Activated B cell treated with CpG ODN at 0.5 μM for 24 hours (primary cell): ENCODE measurements at regions not wholly inside any gene's neighbourhood (a gene's known extent, or its start where the extent isn't known, plus 50 kb on each side); places are given as distances from the start of the nearest gene placed in this dataset.

Experiments
- ATAC-seq: fragments of 200-7000 bp; cut with Tn5 transposase; one replicate; pipeline ENCODE4 v1.10.0; 2021; ENCODE audit warnings: low read depth, mild to moderate bottlenecking, moderate library complexity
- CTCF ChIA-PET: fragments of 350-600 bp; sonication (Branson Sonifier 250); formaldehyde crosslinking; loops from one replicate; lab custom pipeline; 2021; ENCODE audit warnings: antibody characterized with exemption; lab: Charles Lee
- POLR2A ChIA-PET: fragments of 350-600 bp; sonication (Branson Sonifier 250); formaldehyde crosslinking; loops from one replicate; lab custom pipeline; 2021; ENCODE audit warnings: antibody characterized with exemption; lab: Charles Lee
- DNase-seq: peaks from one replicate; pipeline ENCODE4 v3.0.0; 2022
- H3K27ac Mint-ChIP-seq: one replicate; pipeline ENCODE4 v1.8.0; 2020; ENCODE audit warnings: mixed read lengths
- H3K27me3 Mint-ChIP-seq: one replicate; pipeline ENCODE4 v1.8.0; 2021; ENCODE audit warnings: mixed read lengths
- H3K36me3 Mint-ChIP-seq: one replicate; pipeline ENCODE4 v1.8.0; 2021; ENCODE audit warnings: low read depth, mixed read lengths
- H3K4me1 Mint-ChIP-seq: one replicate; pipeline ENCODE4 v1.8.0; 2021; ENCODE audit warnings: mixed read lengths
- H3K4me3 Mint-ChIP-seq: one replicate; pipeline ENCODE4 v1.8.0; 2020; ENCODE audit warnings: mild to moderate bottlenecking, mixed read lengths
- H3K9me3 Mint-ChIP-seq: one replicate; pipeline ENCODE4 v1.8.0; 2020; ENCODE audit warnings: mixed read lengths
- intact Hi-C: fragments of 100-400 bp; cut with micrococcal nuclease; formaldehyde crosslinking; loops from one replicate; pipeline ENCODE4 v1.15.1; 2024
- TF ChIP-seq, protein P1 (sequence below): fragments of 200-600 bp; IDR thresholded peaks from one replicate; pipeline ENCODE4 v1.8.0; 2022; ENCODE audit warnings: antibody characterized with exemption, mild to moderate bottlenecking

GRCh38 chr11:59271247-59271755 lies 58.6 kb upstream of the MPEG1 start:
- peaks cover 100% of the 10 kb centered on the region for H3K4me1 Mint-ChIP-seq
- peak overlapping the region; percentile 92 for H3K27ac Mint-ChIP-seq
- intact Hi-C loops, result no loop called here
- CTCF ChIA-PET, result interaction anchor here (0.8 to 3.1 kb wide), 4 partner anchors 8 to 100 kb away, joined by 3 to 15 read pairs (median 9); partner anchors contain the start of gene DTX4
- TF ChIP-seq, protein P1, sequence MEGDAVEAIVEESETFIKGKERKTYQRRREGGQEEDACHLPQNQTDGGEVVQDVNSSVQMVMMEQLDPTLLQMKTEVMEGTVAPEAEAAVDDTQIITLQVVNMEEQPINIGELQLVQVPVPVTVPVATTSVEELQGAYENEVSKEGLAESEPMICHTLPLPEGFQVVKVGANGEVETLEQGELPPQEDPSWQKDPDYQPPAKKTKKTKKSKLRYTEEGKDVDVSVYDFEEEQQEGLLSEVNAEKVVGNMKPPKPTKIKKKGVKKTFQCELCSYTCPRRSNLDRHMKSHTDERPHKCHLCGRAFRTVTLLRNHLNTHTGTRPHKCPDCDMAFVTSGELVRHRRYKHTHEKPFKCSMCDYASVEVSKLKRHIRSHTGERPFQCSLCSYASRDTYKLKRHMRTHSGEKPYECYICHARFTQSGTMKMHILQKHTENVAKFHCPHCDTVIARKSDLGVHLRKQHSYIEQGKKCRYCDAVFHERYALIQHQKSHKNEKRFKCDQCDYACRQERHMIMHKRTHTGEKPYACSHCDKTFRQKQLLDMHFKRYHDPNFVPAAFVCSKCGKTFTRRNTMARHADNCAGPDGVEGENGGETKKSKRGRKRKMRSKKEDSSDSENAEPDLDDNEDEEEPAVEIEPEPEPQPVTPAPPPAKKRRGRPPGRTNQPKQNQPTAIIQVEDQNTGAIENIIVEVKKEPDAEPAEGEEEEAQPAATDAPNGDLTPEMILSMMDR, result no peak
- no peaks in the 10 kb centered on the region for H3K9me3 Mint-ChIP-seq
- no peak for DNase-seq
- H3K27me3 Mint-ChIP-seq, result no peaks in the 10 kb centered on the region
- H3K4me3 Mint-ChIP-seq, result peak overlapping the region; percentile 21
- ATAC-seq, result no peak
- POLR2A ChIA-PET, result interaction anchor here (2.4 to 11.6 kb wide), 5 partner anchors 7 to 99 kb away, joined by 11 to 100 read pairs (median 21); partner anchors contain the start of gene MPEG1
- H3K36me3 Mint-ChIP-seq, result peaks cover 10% of the 10 kb centered on the region

GRCh38 chr11:59267736-59268475 lies 55.2 kb upstream of the MPEG1 start:
- ATAC-seq (no peak), DNase-seq (no peak)
- Mint-ChIP-seq H3K4me1 (peaks cover 91% of the 10 kb centered on the region), H3K9me3 (no peaks in the 10 kb centered on the region), H3K27ac (peak overlapping the region; percentile 41), H3K36me3 (peaks cover 10% of the 10 kb centered on the region), H3K27me3 (no peaks in the 10 kb centered on the region), H3K4me3 (no peak overlapping the region)
- ChIA-PET CTCF (interaction anchor here (0.9 to 1.8 kb wide), 6 partner anchors 9 to 162 kb away, joined by 3 to 6 read pairs (median 4); partner anchors contain the start of genes DTX4 and MPEG1), POLR2A (interaction anchor here (0.6 to 11.6 kb wide), 6 partner anchors 12 to 690 kb away, joined by 3 to 100 read pairs (median 6); partner anchors contain the start of genes DTX4 and MPEG1)
- intact Hi-C loops, result loop anchor here (1.0 kb wide), 1 partner anchor 16 kb away; no protein-coding TSS in a partner anchor
- TF ChIP-seq, protein P1, result no peak

DNA sequence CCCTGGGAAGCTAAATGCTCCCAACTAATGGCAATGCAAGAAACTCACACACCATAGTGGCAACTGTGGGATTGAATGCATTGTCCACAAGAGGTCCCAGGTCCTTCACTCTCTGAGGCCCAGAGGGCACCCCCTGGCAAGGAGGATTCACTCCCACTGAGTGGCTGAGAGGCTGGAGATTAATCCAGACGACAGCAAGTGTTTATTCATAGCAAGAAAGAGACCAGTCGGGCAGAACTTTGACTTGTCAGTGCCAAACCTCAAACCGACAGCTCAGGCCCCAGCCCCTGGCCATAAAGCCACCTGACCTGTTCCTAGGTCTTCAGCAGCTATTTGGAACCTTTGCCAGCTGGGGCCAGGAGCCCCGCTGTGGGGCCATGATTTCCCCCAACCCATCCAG lies 54.5 kb upstream of the MPEG1 start:
- peak; percentile 40 for ATAC-seq
- peaks cover 89% of the 10 kb centered on the region for H3K4me1 Mint-ChIP-seq
- POLR2A ChIA-PET, result interaction anchor here (0.7 to 11.6 kb wide), 4 partner anchors 44 to 95 kb away, joined by 3 to 100 read pairs (median 8); partner anchors contain the start of genes DTX4 and MPEG1

GRCh38 chr11:59266491-59266890 lies 53.8 kb upstream of the MPEG1 start:
- peaks cover 10% of the 10 kb centered on the region for H3K36me3 Mint-ChIP-seq
- H3K27me3 Mint-ChIP-seq, result no peaks in the 10 kb centered on the region
- no peak for DNase-seq
- no peak overlapping the region for H3K4me3 Mint-ChIP-seq
- ATAC-seq, result no peak
- no peaks in the 10 kb centered on the region for H3K9me3 Mint-ChIP-seq
- ChIA-PET CTCF (interaction anchor here (1.3 to 4.2 kb wide), 5 partner anchors 16 to 163 kb away, joined by 3 to 35 read pairs (median 5); partner anchors contain the start of gene DTX4), POLR2A (interaction anchor here (0.6 to 11.6 kb wide), 4 partner anchors 46 to 85 kb away, joined by 3 to 100 read pairs (median 5); partner anchors contain the start of gene MPEG1)
- H3K27ac Mint-ChIP-seq, result peak overlapping the region; percentile 76
- intact Hi-C loops, result no loop called here
- TF ChIP-seq, protein P1, result no peak
- H3K4me1 Mint-ChIP-seq, result peaks cover 82% of the 10 kb centered on the region

More for the DNA sequence above, 54.5 kb upstream of the MPEG1 start:
- Mint-ChIP-seq H3K9me3 (no peaks in the 10 kb centered on the region), H3K27me3 (no peaks in the 10 kb centered on the region), H3K36me3 (peaks cover 10% of the 10 kb centered on the region), H3K4me3 (peak overlapping the region; percentile 38), H3K27ac (peak overlapping the region; percentile 76)
- TF ChIP-seq, protein P1, result no peak
- CTCF ChIA-PET, result interaction anchor here (0.7 to 1.8 kb wide), 8 partner anchors 8 to 162 kb away, joined by 3 to 6 read pairs (median 3); partner anchors contain the start of gene DTX4
- DNase-seq, result no peak
- intact Hi-C loops, result loop anchor here (1.0 kb wide), 1 partner anchor 17 kb away; no protein-coding TSS in a partner anchor
